ENCODE measurements at regions not wholly inside any gene's neighbourhood (a gene's known extent, or its start where the extent isn't known, plus 50 kb on each side); places are given as distances from the start of the nearest gene placed in this dataset.

DNA sequence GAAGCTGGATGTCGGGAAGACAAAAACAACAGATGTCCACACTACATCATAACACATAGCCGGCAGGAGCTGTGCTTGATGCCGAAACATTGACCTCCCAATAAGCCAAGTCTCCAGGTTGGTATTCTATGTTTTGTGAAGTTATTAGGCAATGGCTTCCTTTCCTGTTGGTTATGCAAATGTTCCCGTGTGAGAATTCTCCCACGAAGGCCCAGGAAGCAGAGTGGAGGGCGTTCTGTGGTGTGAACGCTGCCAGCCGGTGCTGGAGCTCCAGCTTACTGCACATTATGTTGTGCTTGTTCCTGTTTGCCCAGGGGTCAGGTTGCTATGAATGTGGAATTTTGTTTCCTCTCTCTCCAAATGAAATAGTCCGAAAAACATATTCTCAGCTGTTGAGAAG lies 156.4 kb upstream of the HMGA2 start:
- no peak for DNase-seq (ENCODE audit: low spot score in 2 of 2)
- H3K4me3 ChIP-seq (ENCODE audit: low read depth, poor library complexity, severe bottlenecking) = no peak overlapping the region
- 66 to 72% methylated on average over 9 of the region's 9 CpGs for WGBS, 2 donors
- intact Hi-C loops (cut with DNase I; ENCODE audit: low total_unique reads) = no loop called here
- TF ChIP-seq POLR2A (IDR thresholded peaks at IDR 0.05) = no peak
- TF ChIP-seq, protein P1, sequence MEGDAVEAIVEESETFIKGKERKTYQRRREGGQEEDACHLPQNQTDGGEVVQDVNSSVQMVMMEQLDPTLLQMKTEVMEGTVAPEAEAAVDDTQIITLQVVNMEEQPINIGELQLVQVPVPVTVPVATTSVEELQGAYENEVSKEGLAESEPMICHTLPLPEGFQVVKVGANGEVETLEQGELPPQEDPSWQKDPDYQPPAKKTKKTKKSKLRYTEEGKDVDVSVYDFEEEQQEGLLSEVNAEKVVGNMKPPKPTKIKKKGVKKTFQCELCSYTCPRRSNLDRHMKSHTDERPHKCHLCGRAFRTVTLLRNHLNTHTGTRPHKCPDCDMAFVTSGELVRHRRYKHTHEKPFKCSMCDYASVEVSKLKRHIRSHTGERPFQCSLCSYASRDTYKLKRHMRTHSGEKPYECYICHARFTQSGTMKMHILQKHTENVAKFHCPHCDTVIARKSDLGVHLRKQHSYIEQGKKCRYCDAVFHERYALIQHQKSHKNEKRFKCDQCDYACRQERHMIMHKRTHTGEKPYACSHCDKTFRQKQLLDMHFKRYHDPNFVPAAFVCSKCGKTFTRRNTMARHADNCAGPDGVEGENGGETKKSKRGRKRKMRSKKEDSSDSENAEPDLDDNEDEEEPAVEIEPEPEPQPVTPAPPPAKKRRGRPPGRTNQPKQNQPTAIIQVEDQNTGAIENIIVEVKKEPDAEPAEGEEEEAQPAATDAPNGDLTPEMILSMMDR (IDR thresholded peaks at IDR 0.05) = no peak

DNA sequence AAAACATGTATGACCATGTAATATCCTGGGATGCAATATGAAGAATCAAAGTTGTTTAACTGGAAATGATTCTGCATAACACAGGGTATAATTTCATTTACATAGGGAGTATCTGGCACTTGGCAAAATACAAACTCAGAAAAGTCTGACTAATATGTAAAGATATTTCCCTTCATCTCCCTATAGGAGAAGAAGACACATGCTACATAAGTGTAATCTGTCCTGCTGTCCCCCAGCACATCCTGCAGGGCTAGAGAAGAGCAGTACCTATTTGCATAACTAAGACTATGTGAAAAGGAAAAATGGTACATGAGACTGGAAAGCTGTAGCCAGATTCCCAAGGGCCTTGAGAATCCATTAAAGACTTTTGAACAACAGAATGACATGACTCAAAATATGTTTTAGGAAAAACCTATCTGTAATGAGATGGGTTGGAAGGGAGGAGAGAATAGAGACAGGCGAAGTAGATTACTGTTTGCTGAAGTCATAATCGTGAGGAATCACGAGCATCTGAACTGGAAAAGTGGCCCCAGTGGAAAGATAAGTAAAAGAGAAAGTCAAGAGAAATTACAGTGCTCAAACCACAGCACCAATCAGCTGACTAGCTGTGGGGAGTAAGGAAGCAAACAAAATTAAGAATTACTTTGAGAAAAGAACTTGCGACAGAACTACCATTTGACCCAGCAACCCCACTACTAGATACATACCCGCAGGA lies 155.1 kb upstream of the HMGA2 start:
- WGBS, 2 donors = 95 to 96% methylated on average over 5 of the region's 5 CpGs
- TF ChIP-seq, protein P1 (IDR thresholded peaks at IDR 0.05) = no peak
- TF ChIP-seq POLR2A (IDR thresholded peaks at IDR 0.05) = no peak
- H3K4me3 ChIP-seq (ENCODE audit: low read depth, poor library complexity, severe bottlenecking) = no peak overlapping the region
- no peak for DNase-seq (ENCODE audit: low spot score in 2 of 2)
- intact Hi-C loops (cut with DNase I; ENCODE audit: low total_unique reads) = no loop called here

GRCh38 chr12:65670775-65671174 lies 153.5 kb upstream of the HMGA2 start:
- DNase-seq (ENCODE audit: low spot score in 2 of 2) = no peak
- TF ChIP-seq, protein P1 (IDR thresholded peaks at IDR 0.05) = no peak
- TF ChIP-seq POLR2A (IDR thresholded peaks at IDR 0.05) = no peak
- H3K4me3 ChIP-seq (ENCODE audit: low read depth, poor library complexity, severe bottlenecking) = no peak overlapping the region
- intact Hi-C loops (cut with DNase I; ENCODE audit: low total_unique reads) = no loop called here
- WGBS, 2 donors = 55 to 65% methylated on average over 3 of the region's 3 CpGs

DNA sequence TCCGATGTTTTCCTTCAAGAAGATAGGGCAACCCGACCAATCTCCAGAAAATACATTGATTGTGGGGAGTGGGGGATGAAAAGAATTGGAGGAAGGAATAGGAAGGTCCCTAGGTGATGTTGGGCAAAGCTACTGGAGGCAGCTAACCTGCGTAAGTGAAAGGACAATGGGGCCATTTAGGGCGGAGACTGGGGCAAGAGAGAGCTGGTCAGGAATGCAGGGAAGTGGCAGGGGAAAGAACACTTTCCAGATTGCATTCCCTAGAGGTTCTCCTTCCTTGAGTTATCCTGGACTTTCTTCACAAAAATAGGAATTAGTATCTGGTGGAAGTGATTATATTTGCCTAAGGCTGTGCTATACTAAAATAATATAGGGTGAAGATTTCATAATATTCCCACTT lies 151.8 kb upstream of the HMGA2 start:
- no peak overlapping the region for H3K4me3 ChIP-seq (ENCODE audit: low read depth, poor library complexity, severe bottlenecking)
- 86 to 87% methylated on average over 4 of the region's 4 CpGs for WGBS, 2 donors
- TF ChIP-seq, protein P1 (IDR thresholded peaks at IDR 0.05) = no peak
- no peak for TF ChIP-seq POLR2A (IDR thresholded peaks at IDR 0.05)
- DNase-seq (ENCODE audit: low spot score in 2 of 2) = no peak
- intact Hi-C loops (cut with DNase I; ENCODE audit: low total_unique reads) = no loop called here

DNA sequence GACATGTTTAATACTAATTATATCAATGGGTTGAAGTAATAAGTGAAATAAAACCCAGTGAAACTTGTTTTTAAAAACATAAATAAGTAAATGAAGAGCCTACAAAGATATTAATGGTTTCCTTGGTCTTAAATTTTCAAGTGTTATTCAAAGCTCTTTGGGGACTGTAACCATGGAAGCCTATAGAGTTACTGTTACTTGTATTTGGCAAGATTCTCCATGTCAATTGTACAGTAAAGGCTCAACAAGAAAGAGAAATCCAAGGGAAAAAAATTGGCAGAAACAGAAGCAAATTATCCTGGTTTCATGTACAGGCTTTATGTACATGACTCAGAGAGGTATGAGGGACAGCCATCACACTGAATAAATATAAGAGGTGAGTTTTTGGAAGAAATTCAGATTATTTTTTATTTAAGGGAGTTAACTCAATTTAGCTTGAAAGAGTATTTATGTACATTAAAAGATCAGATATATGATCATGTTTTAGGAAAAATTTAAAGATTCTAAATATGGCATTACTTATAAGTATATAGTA lies 151.1 kb upstream of the HMGA2 start:
- intact Hi-C loops (cut with DNase I; ENCODE audit: low total_unique reads) = no loop called here
- TF ChIP-seq POLR2A (IDR thresholded peaks at IDR 0.05) = no peak
- TF ChIP-seq, protein P1 (IDR thresholded peaks at IDR 0.05) = no peak
- no peak for DNase-seq (ENCODE audit: low spot score in 2 of 2)
- no peak overlapping the region for H3K4me3 ChIP-seq (ENCODE audit: low read depth, poor library complexity, severe bottlenecking)

GRCh38 chr12:65673732-65674131 lies 150.6 kb upstream of the HMGA2 start:
- intact Hi-C loops (cut with DNase I; ENCODE audit: low total_unique reads) = no loop called here

More at GRCh38 chr12:65673732-65674131, 150.6 kb upstream of the HMGA2 start:
- TF ChIP-seq POLR2A (IDR thresholded peaks at IDR 0.05) = no peak
- TF ChIP-seq, protein P1 (IDR thresholded peaks at IDR 0.05) = no peak
- no peak for DNase-seq (ENCODE audit: low spot score in 2 of 2)
- no peak overlapping the region for H3K4me3 ChIP-seq (ENCODE audit: low read depth, poor library complexity, severe bottlenecking)
